GM12878 (cell line): ENCODE measurements at regions not wholly inside any gene's neighbourhood (a gene's known extent, or its start where the extent isn't known, plus 50 kb on each side); places are given as distances from the start of the nearest gene placed in this dataset.

Experiments used
- ATAC-seq: fragments of 200-7000 bp; cut with Tn5 transposase; 3 replicates; pipeline ENCODE4 v1.9.1; 2020; ENCODE audit warnings: mild to moderate bottlenecking, moderate library complexity
- BruUV-seq: library from RNA; stranded (reverse); fragments of 400-500 nt; replicated peaks from 2 replicates; lab custom pipeline; 2021; lab: Mats Ljungman, UMichigan
- CTCF ChIA-PET: fragments of 300-600 bp; sonication (Branson Sonifier 250); formaldehyde crosslinking; extraction: SDS; loops from one replicate; lab custom pipeline; 2021; ENCODE audit warnings: inconsistent platforms; lab: Yijun Ruan, JAX
- POLR2A ChIA-PET: fragments of 350-600 bp; formaldehyde crosslinking; extraction: SDS; loops from one replicate; lab custom pipeline; 2021; ENCODE audit warnings: inconsistent platforms; lab: Charles Lee
- RAD21 ChIA-PET: fragments of 300-600 bp; sonication (Branson Sonifier 250); formaldehyde crosslinking; loops from one replicate; lab custom pipeline; 2023; ENCODE audit warnings: antibody characterized with exemption; ENCODE audit not compliant: unreplicated experiment; lab: Charles Lee
- SMC1A ChIA-PET: fragments of 300-600 bp; sonication (Branson Sonifier 250); formaldehyde crosslinking; loops from one replicate; lab custom pipeline; 2023; ENCODE audit not compliant: unreplicated experiment, uncharacterized antibody; lab: Charles Lee
- DNase-seq: peaks from one replicate; pipeline ENCODE4 v3.0.0-alpha.2; 2011; ENCODE audit warnings: low read depth, low spot score
- FAIRE-seq: peaks from 3 replicates; lab custom pipeline; 2011; peaks lifted over from hg19 to GRCh38; lab: Jason Lieb, UNC
- H2AFZ ChIP-seq: 2 replicates; pipeline ENCODE4 v1.6.0; 2011; ENCODE audit warnings: low read depth, low read length, control low read depth; ENCODE audit not compliant: control insufficient read depth
- H3K27ac ChIP-seq: 2 replicates; pipeline ENCODE4 v1.5.1; 2011; ENCODE audit warnings: control low read depth; ENCODE audit not compliant: control insufficient read depth, insufficient read depth
- H3K27me3 ChIP-seq, 2 experiments: replicated peaks in 1 of 2; 2 replicates each; pipeline versions ENCODE4 v1.6.0 to v1.6.1; 2011; ENCODE audit warnings: low read length in 1 of 2; ENCODE audit not compliant: control insufficient read depth in 2 of 2, insufficient read depth in 2 of 2
- H3K36me3 ChIP-seq, 2 experiments: 2 replicates each; pipeline ENCODE4 v1.5.1; 2011; ENCODE audit warnings: low read length in 1 of 2; ENCODE audit not compliant: control insufficient read depth in 2 of 2, insufficient read depth in 2 of 2
- H3K4me1 ChIP-seq: 2 replicates; pipeline ENCODE4 v1.6.1; 2011; ENCODE audit warnings: mild to moderate bottlenecking, low read length, moderate library complexity, mixed read lengths; ENCODE audit not compliant: control insufficient read depth, insufficient read depth
- H3K4me2 ChIP-seq: 2 replicates; pipeline ENCODE4 v1.6.0; 2011; ENCODE audit warnings: control low read depth; ENCODE audit not compliant: control insufficient read depth, insufficient read depth
- H3K4me3 ChIP-seq: fragments of 200-600 bp; sonication (generic); 2 replicates; pipeline ENCODE4 v1.5.1; 2016
- H3K79me2 ChIP-seq: 2 replicates; pipeline ENCODE4 v1.6.0; 2011; ENCODE audit warnings: low read length; ENCODE audit not compliant: control insufficient read depth, insufficient read depth
- H3K9ac ChIP-seq: 2 replicates; pipeline ENCODE4 v1.8.0; 2011; ENCODE audit warnings: low read length, control low read depth, mixed read lengths; ENCODE audit not compliant: control insufficient read depth, insufficient read depth
- H3K9me3 ChIP-seq: replicated peaks from 3 replicates; pipeline ENCODE4 v1.5.1; 2011; ENCODE audit warnings: mild to moderate bottlenecking, low read length; ENCODE audit not compliant: control insufficient read depth, insufficient read depth
- H4K20me1 ChIP-seq: 2 replicates; pipeline ENCODE4 v1.6.0; 2011; ENCODE audit not compliant: control insufficient read depth, insufficient read depth
- CBX3 ChIP-seq: fragments of 200-600 bp; sonication (generic); IDR thresholded peaks from 2 replicates; pipeline ENCODE4 v1.6.1; 2016; ENCODE audit warnings: low read depth, borderline replicate concordance
- CHD2 ChIP-seq: IDR thresholded peaks from 2 replicates; pipeline ENCODE4 v1.6.1; 2011; ENCODE audit warnings: low read depth, low read length, improper control_type of control experiment, borderline replicate concordance
- CREB1 ChIP-seq: IDR thresholded peaks from 2 replicates; pipeline ENCODE4 v1.6.1; 2012; ENCODE audit warnings: low read depth, mild to moderate bottlenecking, inconsistent platforms
- IRF4 ChIP-seq: IDR thresholded peaks from 2 replicates; pipeline ENCODE4 v1.6.1; 2011; ENCODE audit warnings: low read depth, low read length
- NR2C1 ChIP-seq: fragments of 450-650 bp; IDR thresholded peaks from 2 replicates; pipeline ENCODE4 v1.6.1; 2017; ENCODE audit warnings: antibody characterized with exemption, mild to moderate bottlenecking, moderate library complexity
- RCOR1 ChIP-seq: conservative IDR thresholded peaks from 2 replicates; pipeline ENCODE4 v1.6.1; 2012; ENCODE audit warnings: low read depth, low read length, improper control_type of control experiment
- SPI1 ChIP-seq: IDR thresholded peaks from 2 replicates; pipeline ENCODE4 v1.6.1; 2011; ENCODE audit warnings: low read depth, mild to moderate bottlenecking, low read length, moderate library complexity, borderline replicate concordance; ENCODE audit not compliant: insufficient read depth
- SUZ12 ChIP-seq: fragments of 200-600 bp; sonication (generic); IDR thresholded peaks from one replicate; pipeline ENCODE4 v1.6.1; 2018; ENCODE audit warnings: antibody characterized with exemption, mild to moderate bottlenecking; ENCODE audit not compliant: unreplicated experiment
- WGBS: methylation state at CpG from one replicate; pipeline ENCODE4 v1.1.6; 2016; ENCODE audit warnings: low lambda C conversion rate; ENCODE audit not compliant: insufficient replicate concordance, insufficient coverage; ENCODE audit errors: missing lambda C conversion rate; 5-methylcytosine and 5-hydroxymethylcytosine counted together
- in situ Hi-C: fragments of 300-500 bp; cut with MboI; formaldehyde crosslinking; loops from 9 replicates; pipeline ENCODE4 v1.14.3; 2018; ENCODE audit warnings: mixed read lengths
- intact Hi-C: fragments of 100-400 bp; cut with micrococcal nuclease; formaldehyde crosslinking; loops from one replicate; pipeline ENCODE4 v1.14.2; 2022; ENCODE audit not compliant: unreplicated experiment
- TF ChIP-seq, protein P1 (sequence below): fragments of 450-650 bp; conservative IDR thresholded peaks from 2 replicates; pipeline ENCODE4 v1.6.1; 2017; ENCODE audit warnings: mild to moderate bottlenecking, moderate library complexity

DNA sequence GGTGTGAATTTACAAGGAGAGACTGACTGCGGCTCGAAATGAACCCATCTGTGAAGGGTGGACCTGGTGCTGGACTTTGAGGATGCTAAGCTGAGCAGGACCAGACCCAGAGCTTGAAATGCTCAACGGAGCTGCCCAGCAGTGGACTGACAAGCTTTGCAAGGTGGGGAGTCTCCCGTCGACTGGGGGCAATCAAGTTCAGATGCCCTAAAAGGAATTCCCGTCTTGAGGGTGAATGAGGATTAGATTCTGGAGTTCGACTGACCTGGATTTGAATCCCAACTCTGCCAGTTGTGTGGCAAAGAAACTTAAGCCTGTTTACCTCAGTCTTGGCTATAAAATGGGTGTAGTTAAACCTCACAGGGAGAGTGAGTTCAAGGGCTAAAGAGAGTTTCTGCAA lies 204.4 kb upstream of the LHX5 start (continued):
- TF ChIP-seq, protein P1, sequence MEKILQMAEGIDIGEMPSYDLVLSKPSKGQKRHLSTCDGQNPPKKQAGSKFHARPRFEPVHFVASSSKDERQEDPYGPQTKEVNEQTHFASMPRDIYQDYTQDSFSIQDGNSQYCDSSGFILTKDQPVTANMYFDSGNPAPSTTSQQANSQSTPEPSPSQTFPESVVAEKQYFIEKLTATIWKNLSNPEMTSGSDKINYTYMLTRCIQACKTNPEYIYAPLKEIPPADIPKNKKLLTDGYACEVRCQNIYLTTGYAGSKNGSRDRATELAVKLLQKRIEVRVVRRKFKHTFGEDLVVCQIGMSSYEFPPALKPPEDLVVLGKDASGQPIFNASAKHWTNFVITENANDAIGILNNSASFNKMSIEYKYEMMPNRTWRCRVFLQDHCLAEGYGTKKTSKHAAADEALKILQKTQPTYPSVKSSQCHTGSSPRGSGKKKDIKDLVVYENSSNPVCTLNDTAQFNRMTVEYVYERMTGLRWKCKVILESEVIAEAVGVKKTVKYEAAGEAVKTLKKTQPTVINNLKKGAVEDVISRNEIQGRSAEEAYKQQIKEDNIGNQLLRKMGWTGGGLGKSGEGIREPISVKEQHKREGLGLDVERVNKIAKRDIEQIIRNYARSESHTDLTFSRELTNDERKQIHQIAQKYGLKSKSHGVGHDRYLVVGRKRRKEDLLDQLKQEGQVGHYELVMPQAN: no peak
- no peak for TF ChIP-seq NR2C1
- TF ChIP-seq RCOR1: no peak

DNA sequence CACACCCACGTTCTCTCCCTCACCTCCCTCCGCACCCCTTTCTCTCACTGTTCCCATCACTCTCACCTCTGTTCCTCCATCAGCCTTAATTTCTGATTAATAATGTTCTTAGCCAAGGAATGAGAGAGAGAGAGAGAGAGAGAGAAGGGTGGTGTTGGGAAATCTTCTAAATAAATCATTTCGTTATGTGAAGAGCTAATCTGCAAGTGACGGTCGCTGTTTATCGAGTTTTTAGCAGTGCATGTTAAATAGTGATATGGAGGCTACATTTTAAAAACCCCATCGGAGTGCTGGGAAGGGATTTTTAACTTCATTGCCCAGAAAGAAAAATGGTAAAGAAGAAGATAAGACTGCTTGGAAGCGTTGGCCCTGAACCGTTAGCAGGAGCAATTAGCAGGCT lies 203.3 kb upstream of the LHX5 start:
- intact Hi-C loops (no loop called here), in situ Hi-C loops (no loop called here)
- no TSS peak for BruUV-seq
- no peak for DNase-seq
- no peak for FAIRE-seq
- H3K4me2 ChIP-seq: no peak overlapping the region
- ATAC-seq: no peak
- H3K27ac ChIP-seq: no peak overlapping the region
- ChIA-PET RAD21 (no interaction called here), POLR2A (no interaction called here), SMC1A (no interaction called here), CTCF (no interaction called here)
- no peak overlapping the region for H3K9ac ChIP-seq
- H3K9me3 ChIP-seq: no peaks in the 10 kb centered on the region
- no peaks in the 10 kb centered on the region for H3K4me1 ChIP-seq
- H3K27me3 ChIP-seq: peaks cover 0 to 6% of the 10 kb centered on the region in 2 experiments; a peak in 2 of 4 replicates
- no peaks in the 10 kb centered on the region for H3K36me3 ChIP-seq
- H3K4me3 ChIP-seq: no peak overlapping the region
- no peak overlapping the region for H2AFZ ChIP-seq
- H3K79me2 ChIP-seq: no peaks in the 10 kb centered on the region
- no peak for TF ChIP-seq SUZ12
- no peak for TF ChIP-seq SPI1
- TF ChIP-seq CHD2: no peak
- no peak for TF ChIP-seq IRF4
- no peak for TF ChIP-seq CREB1
- no peak for TF ChIP-seq CBX3
- WGBS: 43% methylated on average over 9 of the region's 9 CpGs
- no peaks in the 10 kb centered on the region for H4K20me1 ChIP-seq
